Renal cortical epithelial cell (primary cell): ENCODE measurements at regions not wholly inside any gene's neighbourhood (a gene's known extent, or its start where the extent isn't known, plus 50 kb on each side); places are given as distances from the start of the nearest gene placed in this dataset.
"Not testable (repeated sequence)": the region's sequence is repeated elsewhere in the genome, so short reads cannot be mapped to it uniquely, and the experiment has no call there.

Source experiments
- DNase-seq: peaks from one replicate; pipeline ENCODE4 v3.0.0-alpha.2; 2011; ENCODE audit warnings: low read depth

DNA sequence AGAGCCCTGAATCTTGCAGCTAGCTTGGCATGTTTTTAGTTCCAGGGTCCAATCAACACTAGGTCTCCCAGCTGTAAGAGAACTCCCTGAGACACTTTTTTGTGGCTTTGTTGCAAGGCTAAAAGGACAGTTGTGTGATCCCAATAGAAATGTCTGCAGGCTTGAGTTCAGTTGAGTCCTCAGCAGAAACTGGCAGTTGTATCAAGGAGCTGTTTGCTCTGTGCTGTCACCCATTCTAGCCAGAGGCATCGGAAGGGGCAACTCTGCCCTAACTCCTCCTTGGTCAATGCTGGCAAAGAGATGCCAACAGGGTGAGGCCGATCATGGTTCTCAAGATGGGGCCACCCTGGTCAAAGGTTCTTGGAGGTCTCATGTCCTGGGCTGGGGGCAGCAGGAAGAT is 224.1 kb downstream of the BUB3 start:
- no peak for DNase-seq

DNA sequence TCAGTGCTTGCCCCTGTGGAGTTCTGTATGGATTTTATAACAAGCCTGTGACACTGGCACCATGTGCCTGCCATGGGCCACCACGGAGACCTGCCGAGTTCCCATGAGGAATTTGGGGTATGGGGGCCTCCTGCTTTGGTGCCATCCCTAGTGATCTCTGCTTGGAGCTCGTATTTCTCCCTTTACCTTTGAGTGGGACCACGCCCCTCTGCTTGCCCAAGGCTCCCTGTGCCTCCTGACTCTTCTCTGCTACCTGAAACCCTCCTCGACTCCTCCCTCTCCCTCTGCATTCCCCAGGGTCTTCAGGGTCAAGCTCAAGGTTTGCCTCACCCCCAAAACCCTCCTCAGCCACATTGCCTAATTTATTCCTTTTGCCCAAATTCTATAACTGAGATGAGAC is 225.0 kb downstream of the BUB3 start:
- no peak for DNase-seq

DNA sequence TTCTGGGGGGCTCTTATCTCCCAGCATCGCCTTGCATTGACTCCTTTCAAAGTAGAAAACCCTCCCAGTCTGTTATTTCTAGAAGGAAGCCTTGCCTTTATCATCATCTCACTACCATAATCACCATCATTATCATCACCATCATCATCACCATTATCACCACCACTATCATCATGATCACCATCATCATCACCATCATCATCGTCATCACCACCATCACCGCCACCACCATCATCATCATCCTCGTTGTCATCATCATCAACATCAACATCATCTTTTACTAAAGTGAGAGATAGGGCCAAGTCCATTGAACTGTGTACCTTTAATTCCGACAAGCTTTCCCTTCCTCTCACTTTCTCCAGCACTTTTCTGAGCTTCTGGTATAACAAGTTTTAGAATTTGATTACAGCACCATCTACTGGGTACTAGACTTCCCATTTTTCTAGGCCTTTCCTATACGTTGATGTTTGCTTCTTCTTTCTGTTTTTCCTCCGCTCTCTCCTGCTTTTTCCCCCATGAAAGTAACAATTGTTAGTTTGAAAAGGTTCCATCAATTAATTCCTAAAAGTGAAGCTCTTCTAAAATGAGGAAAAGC is 226.4 kb downstream of the BUB3 start:
- DNase-seq = peak; percentile 22

DNA sequence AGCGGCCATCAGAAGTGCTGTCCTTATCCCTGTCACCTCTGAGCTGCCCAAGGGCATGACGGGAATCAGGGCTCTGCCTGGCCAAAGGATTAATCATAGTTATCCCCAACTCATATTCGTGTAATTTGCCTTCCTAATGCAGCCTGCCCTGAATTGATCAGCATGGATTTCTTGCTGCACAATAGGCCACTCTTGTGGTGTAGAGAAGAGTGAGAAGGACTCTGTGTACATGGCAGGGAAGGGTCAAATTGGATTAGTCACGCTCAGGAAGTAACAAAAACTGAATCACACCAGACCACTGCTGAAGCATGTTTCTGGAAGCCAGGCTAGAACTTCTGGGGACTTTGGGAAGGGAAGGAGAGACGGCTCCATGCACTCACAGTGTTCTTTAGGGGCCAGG is 227.0 kb downstream of the BUB3 start:
- no peak for DNase-seq

DNA sequence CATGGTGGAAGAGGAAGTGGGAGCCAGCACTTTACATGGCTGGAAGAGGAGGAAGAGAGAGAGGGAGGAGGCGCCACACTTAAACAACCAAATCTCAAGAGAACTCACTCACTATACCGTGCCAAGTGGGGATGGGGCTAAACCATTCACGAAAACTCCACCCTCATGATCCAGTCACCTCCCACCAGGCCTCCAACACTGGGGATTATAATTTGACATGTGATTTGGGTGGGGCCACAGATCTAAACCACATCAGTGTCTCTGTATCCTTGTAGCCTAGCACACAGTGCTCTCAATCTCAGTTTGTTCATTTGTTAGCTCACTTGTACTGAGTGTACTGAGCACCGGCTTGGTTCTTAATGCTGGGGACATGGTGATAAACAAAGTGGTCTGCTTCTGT is 228.3 kb downstream of the BUB3 start:
- DNase-seq = no peak

DNA sequence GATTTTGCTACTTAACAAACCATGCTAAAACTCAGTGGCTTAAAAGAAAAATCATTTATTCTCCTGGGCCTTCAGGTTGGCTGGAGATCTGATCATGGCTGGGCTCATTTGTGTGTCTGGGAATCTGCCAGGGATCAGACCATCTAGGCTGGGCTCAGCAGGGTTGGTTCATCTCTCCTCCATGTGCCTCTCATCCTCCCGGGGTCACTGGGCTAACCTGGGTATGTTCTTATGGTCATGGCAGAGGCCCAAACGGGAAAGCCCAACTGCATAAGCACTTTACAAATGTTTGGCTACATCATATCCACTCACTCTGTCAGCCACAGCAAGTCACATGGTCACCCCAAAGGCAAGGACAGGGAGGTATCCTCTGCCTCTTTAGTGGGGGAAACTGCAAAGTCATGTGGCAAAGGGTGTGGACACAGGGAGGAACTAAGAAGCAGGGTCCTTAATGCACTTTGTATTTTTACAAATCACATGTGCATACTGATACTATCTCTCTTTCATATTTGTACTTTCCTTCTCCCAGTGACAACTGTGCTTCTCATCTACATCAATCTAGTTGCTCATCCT is 231.4 kb downstream of the BUB3 start:
- DNase-seq = no peak

DNA sequence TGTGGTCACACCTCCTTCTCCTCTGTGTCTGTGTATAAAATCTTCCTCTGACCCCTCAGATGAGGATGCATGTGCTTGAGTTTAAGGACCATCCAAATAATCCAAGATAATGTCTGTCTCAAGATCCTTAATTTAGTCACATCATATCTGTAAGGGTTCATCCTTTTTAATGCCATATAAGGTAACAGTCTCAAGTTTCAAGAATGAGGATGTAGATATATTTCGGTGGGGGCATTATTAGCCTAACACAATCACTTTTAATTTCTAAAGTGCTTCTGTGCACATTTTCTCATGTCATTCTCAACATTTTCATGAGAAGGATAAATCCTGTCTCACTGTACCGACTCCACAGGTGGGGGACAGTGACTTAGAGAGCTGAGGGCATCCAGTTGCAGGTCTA is 235.3 kb downstream of the BUB3 start:
- DNase-seq = no peak

DNA sequence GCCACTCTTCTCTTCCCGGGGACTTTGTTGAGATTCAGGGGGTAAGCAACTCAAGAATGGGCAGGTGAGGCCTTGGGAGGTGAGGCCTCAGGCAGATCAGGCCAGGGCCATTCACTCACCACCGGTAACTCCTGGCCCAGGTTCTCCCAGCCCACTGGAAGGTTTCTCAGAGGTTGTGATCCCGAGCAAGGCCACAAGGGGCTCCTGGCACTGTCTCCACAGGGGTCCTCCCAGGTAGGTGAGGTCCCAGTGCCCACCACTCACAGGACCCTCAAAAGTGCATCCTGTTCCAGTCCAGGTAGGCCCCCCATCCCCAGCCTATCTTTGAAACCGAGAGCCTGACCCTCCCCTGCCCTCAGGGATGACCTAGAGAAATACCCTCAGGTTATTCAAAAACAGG is 236.1 kb downstream of the BUB3 start:
- DNase-seq = no peak

DNA sequence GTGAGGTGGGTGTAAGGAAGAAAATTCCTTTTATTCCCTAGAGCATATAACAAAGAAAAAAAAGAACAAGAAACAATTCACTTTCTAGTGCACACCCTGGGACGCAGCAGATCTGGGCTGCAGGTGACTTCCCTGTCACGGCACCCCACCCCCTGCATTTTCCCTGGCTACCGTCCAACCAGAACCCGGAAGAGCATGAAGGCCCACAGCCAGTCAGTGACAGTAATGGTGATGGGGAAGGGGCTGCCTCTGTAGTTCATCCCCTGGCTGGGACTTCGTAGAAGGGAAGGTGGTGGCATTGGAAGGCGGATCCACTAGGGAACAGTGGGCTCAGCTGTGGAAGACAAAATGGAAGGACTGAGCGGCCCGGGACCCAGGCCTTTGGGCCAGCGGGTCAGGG is 236.7 kb downstream of the BUB3 start:
- no peak for DNase-seq

DNA sequence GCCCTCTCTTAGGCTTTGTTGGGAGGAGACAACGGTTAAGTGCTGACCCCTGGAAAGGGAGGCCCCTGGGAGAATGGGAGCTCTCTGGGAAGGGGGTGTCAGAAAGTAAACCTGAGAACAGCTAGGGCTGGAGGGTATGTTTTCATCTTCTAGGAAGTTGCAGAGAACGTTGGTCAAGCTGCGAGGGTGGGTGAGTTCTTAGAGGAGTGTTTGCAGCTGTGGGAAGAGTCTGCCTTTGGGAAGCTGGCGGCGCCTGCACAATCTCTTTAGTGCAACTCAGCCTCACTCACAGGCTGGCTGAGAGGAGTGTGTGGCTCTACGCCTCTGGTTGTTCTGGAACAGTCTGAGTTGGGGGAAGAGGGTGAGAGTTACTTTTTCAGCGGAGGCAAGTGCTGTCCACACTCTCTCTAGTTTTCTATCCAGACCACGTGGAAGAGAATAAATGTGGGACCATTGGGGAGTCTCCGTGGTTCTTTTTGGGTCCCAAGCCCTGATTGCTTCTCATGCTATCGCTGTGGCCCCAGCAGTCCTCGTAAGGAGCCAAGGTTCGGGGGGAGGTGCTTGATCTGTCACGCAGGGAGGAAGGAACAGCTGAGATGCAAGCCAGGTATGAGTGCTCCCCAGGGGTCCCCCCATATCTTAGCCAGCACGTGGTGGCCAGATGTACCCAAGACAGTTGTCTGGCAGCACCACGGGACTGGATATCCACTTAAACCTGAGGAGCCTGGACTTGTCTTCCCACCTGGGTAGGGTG is 237.2 kb downstream of the BUB3 start:
- no peak for DNase-seq

DNA sequence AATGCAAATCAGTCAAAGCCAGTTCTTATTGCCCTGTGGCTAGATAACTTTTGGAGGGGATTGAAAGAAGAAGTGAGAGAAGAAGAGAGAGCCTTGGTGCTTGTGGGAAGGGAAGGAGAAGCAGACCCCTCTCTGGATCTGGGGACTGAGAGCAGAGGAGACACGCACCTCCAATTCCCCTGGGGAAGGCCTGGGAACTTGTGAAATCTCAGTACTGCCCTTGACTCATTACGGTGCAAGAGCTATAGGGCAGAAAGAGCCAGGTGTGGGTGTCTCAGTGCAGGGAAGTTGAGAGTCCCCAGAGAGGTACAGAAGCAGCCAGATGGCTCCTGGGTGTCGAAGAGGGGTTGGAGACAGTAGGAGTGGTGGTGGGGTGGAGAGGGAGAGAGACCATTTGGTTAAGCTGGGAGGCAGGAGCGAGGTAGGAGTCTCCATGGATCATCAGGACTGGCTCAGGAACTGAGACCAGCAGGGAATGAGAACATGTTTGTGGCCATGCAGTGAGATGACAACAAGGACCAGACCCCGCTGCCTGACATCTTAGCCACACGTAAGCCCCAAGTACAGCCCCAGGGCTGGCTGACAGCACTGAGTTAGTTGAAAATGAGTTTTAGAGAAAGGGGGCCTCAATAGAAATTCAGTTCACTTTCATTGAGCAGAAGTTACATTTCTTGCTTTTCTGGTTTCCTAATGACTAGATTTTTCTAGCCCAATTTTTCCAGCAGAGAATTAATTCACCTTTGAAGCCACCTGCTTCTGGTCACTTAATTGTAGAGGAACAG is 238.2 kb downstream of the BUB3 start:
- DNase-seq = no peak

DNA sequence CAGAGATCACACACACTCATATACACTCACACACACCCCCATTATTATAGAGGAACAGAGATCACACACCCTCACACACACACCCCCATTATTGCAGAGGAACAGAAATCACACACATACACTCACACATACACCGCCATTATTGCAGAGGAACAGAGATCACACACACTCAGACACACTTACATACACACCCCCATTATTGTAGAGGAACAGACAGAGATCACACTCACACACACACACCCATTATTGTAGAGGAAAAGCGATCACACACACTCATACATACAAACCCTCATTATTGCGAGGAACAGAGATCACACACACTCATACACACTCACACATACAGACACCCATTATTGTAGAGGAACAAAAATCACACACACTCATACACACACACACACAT is 239.0 kb downstream of the BUB3 start:
- no peak for DNase-seq

DNA sequence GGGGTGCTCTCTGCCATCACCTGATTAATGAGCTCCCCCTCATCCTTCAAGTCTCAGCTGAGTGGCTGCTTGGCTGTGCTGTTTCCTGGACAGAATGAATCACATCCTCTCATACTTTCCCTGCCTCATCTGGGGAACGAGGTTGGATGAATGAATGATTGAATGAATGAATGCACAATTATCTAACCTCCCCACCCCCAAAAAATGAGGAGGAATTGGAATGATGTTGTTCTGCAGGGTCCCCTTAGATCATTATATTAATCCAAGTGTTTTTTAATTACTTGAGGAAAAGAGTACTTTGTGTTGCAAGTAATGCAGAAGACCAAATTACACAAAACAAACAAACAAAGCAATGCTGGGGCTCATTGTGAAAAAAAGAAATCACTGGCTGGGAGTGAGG is 240.2 kb downstream of the BUB3 start:
- DNase-seq = no peak

DNA sequence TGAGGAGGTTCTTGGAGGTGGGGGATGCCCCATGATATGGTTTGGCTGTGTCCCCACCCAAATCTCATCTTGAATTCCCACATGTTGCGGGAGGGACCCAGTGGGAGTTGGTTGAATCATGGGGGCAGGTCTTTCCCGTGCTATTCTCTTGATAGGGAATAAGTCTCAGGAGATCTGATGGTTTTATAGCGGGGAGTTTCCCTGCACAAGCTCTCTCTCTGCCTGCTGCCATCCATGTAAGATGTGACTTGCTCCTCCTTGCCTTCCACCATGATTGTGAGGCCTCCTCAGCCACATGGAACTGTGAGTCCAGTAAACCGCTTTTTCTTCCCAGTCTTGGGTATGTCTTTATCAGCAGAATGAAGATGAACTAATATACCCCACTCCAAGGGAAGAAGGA is 241.0 kb downstream of the BUB3 start:
- DNase-seq = not testable (repeated sequence)

DNA sequence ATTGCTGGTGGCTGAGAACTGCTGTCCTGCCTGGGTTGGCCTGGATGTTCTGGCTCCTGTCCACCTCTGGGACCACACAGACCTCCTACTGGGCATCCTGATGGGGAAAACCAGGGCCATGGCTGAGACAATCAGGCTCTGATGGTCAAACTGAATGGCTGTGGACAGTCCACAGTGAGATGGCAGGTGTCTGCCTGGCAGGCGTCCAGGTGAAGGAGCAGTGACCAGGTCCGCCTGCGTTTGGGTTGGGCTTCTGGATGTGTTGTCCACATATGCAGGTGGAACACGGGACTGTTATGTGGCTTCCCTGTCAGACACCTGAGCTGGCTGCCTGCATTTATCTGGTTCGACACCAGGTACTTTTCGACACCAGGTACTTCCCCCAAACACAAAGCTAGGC is 241.7 kb downstream of the BUB3 start:
- DNase-seq = no peak

DNA sequence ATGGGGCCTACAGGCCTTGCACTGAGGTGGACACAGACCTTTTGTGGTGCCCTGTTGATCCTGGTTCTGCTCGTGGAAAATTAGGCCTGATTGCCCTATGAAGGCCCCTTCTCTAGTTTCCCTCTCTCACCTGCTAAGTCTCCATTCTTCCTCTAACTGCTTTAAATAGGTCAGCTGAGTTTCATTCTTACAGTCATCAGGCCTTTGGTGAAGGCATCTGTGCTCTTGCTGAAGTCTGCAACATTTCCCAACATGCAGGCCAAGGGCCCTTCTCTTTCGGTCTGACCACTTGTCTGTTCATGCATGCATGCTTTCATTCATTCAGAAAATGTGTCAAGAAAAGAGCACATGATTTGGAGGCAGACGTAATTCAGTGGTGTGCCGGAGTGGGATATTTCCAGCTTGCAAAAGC is 244.0 kb downstream of the BUB3 start:
- no peak for DNase-seq

DNA sequence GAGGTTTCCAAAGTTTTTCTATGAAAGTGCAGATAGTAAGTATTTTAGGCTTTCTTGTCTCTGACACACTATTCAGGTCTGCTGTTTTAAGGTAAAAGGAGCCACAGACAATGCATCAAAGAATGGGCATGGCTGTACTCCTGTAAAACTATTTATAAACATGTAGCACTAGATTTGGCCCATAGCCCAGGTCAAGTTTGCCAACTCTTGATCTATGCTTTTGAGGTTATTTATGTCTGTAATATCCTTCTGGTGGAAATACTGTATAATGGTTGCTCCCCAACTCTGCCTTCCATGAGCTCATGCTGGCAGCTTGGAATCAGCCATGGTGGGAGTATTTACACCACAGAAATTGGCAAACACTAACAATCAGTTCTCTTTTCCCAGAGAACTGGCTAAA is 244.6 kb downstream of the BUB3 start:
- no peak for DNase-seq

DNA sequence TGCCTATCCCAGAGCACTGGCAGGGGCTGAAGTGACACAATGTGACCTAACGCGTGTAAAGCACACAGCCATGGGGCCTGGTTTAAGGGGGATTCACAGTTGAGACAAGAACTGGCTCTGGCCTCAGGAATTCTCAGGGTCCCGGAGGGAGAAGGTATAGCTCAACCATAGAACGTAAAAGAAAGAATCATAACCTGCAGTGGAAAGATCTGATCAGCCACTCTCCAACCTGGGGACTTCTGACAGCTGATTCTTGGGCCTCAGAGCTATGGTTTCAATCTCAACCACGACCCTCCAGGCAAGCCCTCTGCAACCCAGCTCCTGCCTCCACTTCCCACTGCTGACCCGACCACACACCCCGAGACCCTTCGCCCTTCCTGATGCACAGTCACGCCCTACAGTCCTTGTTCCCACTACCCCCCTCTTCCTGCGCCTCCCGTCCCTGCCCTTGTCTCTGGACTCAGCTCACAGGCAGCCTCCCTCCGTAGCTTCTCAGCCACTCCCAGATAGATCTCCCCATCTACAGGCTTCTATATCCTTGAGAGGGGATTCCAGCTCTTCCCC is 245.2 kb downstream of the BUB3 start:
- no peak for DNase-seq

DNA sequence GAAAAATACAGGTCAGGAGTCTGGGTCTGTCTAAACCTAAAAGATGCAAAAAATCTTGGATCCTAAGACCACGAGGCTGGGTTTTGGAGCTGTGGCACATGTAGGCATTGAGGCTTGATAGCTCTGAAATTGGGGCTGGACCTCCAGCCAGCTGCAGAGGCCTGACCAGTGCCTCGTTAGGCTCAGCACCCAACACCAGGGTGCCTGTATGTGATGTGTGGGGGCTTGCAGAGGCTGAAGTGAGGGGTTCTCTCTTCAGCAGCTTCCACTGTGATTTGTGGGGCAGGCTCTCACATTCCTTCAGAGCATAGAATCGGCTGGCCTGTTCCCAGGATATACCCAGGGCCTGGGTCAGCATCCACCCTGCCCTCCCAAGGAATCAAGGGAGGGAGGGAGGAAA is 247.8 kb downstream of the BUB3 start:
- DNase-seq = no peak

DNA sequence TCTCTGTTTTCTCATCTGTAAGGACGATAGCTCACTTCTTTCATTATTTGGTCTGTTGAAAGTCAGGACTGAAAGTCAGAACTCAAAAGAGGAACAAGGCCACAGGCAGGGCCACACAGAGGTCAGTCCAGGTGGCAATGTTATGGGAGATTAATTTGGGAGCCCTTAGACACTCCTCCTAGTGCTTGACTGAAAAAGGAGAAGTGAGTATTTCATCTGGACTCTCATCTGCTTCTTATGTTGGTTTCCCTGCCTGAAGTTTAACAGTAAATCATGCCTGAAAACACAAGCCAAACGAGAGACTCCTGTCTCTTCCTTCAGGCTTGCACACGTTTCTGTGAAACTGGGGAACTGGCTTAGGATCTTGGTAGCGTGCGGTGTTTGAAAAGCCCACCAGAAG is 248.5 kb downstream of the BUB3 start:
- DNase-seq = no peak

DNA sequence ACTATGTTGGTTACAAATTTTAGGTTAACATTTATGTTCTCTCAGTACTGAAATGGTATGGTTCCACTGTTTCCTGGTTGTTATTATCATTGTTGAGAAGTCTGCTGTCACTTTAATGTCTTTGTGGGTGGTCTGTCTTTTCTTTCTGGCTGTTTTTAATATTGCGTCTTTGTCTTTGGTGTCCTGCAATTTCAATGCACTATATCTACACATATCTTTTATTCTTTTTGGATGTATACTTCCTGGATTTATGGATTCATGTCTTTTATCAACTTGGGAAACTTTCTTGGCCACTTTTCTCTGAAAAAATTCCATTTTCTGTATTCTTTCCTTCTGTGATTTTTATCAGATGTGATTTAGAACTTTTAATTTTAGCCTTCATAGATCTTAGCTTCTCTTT is 250.2 kb downstream of the BUB3 start:
- DNase-seq = no peak

DNA sequence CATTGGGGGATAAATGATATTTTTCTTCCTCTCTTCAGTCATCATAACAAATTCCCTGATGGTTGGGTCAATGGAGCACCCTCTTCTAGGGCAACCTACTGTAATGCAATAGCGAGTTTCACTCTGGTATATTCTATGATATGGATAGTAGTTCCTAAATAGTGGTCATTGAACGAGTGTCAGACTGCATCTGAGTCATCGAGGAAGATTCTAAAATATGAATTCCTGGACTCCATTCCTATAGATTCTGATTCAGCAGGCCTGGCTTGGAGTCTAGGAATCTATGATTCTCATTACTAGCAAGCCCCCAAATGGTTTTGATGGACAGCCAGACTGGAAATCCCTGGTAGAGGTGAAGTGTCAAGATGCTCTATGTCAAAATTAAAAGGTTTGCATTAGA is 254.5 kb downstream of the BUB3 start:
- DNase-seq = no peak

DNA sequence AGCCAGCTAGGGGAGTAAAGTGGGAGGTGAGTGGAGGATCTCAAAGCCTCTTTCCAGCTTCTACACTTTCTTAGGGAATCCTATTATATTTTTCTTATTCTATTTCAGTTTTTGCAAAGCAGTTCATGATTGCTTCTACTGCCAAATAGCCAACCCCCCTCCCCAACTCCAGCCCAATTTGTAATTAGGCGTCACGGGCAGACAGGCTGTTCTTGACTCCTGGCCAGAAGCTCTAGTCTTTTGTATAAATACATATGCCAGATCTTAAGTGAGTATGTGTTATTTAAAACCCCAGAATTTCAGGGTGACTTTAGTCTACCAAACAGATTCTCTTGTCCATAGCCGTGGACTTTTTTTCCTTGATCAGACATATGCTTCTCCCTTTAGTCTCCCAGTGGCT is 255.2 kb downstream of the BUB3 start:
- DNase-seq = no peak
